ENCODE measurements at regions not wholly inside any gene's neighbourhood (a gene's known extent, or its start where the extent isn't known, plus 50 kb on each side); places are given as distances from the start of the nearest gene placed in this dataset.

DNA sequence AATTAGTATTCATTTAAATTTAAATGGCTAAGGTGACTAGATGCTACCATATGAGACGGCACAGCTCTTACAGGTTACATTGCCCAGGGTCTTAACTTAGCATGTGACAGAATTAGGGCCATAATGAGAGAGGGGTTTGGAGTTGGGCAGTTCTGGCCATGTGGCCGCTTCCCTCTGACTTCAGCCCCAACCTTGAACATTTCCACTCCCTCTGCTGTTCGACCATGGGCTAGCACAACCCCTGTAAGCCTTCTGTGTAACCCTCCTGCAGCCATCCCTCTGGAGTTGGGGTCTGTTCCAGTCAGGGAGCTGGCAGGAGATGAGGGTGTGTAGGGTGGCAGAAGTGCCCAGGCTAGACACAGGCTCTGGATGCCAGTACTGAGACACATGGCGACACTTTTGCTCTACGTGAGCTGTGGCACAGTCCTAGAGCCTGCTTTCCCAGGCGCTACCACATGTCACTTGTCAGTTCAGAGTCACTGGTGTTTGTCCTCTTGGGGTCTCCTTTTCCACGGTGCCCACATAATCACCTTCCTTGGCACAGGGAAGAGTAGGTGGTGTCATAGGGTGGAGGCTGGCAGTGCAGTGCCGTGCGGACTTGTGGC, 128.7 kb upstream of the PITX1 start:
- TF ChIP-seq CTCF (IDR thresholded peaks at IDR 0.05) (no peak), POLR2AphosphoS5 (IDR thresholded peaks at IDR 0.05) (no peak), POLR2A (IDR thresholded peaks at IDR 0.05) (no peak)
